Fibroblast of mammary gland (primary cell): ENCODE measurements at regions not wholly inside any gene's neighbourhood (a gene's known extent, or its start where the extent isn't known, plus 50 kb on each side); places are given as distances from the start of the nearest gene placed in this dataset.

Experiments used
- DNase-seq: peaks from one replicate; pipeline ENCODE4 v3.0.0-alpha.2; 2010; ENCODE audit warnings: low read depth
- H3K4me3 ChIP-seq: 2 replicates; pipeline ENCODE4 v1.5.1; 2011; ENCODE audit warnings: low read depth, mild to moderate bottlenecking, low read length, moderate library complexity; ENCODE audit not compliant: control insufficient read depth
- TF ChIP-seq, protein P1 (sequence below): conservative IDR thresholded peaks from 2 replicates; pipeline ENCODE4 v1.5.1; 2011; ENCODE audit warnings: low read depth, low read length, inconsistent platforms; ENCODE audit not compliant: control insufficient read depth, insufficient read depth

DNA sequence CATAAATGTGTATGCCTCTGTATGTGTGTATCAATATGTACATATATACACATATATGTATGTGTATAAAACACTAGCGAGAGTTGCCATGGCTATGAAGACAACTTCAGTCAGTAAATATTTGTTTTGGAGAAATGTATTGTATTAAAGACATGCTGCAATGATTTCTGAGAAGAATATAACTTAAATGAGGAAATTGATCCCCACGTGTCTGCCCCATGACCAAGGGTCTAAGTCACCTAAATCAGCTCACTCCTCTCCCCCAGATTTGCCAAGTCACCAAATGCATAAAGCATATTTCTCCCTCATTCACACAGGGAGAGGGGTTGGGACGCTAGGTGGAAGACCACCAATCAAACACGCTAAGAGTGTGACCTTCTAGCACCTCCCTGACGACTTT is 58.3 kb upstream of the LYST start:
- TF ChIP-seq, protein P1, sequence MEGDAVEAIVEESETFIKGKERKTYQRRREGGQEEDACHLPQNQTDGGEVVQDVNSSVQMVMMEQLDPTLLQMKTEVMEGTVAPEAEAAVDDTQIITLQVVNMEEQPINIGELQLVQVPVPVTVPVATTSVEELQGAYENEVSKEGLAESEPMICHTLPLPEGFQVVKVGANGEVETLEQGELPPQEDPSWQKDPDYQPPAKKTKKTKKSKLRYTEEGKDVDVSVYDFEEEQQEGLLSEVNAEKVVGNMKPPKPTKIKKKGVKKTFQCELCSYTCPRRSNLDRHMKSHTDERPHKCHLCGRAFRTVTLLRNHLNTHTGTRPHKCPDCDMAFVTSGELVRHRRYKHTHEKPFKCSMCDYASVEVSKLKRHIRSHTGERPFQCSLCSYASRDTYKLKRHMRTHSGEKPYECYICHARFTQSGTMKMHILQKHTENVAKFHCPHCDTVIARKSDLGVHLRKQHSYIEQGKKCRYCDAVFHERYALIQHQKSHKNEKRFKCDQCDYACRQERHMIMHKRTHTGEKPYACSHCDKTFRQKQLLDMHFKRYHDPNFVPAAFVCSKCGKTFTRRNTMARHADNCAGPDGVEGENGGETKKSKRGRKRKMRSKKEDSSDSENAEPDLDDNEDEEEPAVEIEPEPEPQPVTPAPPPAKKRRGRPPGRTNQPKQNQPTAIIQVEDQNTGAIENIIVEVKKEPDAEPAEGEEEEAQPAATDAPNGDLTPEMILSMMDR = no peak
- no peak for DNase-seq
- no peak overlapping the region for H3K4me3 ChIP-seq

DNA sequence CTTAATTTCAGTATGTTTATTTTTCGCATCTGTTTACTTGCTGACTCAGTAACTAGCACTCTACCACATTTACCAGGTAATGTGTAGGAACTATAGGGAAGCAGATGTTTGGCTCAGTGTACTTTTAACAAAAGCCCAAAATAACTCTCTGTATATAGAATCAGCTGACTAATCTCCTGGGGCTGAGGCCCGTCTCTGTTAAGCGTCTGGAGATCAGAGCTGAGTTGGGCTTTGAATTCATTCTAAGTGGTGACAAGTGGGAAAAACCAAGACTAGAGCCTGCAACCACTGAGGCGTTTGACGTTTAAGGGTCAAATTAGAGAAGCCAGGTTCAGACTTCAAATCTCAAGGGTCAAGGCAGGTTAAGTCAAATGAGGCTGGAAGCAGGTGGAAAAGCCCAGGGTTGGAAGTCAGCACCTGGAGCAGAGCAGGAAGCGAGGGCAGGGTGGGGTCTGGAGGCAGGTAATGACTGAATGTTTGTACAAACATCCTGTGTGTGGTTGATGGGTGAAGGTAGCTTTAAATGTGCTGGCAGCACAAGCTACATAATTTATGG is 56.8 kb upstream of the LYST start:
- no peak overlapping the region for H3K4me3 ChIP-seq
- TF ChIP-seq, protein P1 = no peak
- peak; percentile 66 for DNase-seq

DNA sequence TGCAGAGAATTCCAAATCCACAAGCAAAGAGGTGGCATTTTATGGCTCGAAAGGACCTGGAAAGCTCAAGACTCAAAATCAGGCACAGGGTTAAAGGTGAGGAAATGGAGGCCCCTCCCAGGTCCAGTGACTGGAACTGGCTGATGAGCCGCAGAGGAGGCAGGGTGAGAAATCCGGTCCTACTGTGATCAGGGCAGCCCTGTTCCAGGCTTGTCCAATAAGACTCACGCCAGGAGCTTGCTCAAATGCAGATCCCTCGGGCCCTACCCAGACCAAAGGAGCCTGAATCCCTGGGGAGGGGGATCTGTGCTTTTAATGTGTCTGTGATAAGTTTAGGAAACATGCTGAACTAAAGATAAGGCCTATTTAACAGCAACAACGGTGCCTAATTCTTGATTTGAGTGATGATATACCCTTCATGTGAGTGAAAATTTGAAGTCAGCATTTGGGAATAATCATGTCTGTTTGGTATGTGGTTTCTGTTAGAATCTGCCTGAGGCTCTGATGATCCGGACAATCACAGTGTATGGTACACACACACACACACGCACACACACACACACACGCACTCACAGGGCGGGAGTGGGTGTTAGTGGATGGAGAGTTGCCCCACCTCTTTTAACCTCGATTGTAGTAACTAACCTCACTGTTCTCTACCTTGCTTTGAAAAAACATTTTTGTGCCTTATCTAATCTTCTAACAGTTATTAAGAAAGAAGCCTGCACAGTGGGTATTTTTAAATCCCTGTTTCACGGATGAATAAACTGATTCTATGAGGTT is 54.1 kb upstream of the LYST start:
- DNase-seq = no peak
- TF ChIP-seq, protein P1 = no peak
- H3K4me3 ChIP-seq = no peak overlapping the region

DNA sequence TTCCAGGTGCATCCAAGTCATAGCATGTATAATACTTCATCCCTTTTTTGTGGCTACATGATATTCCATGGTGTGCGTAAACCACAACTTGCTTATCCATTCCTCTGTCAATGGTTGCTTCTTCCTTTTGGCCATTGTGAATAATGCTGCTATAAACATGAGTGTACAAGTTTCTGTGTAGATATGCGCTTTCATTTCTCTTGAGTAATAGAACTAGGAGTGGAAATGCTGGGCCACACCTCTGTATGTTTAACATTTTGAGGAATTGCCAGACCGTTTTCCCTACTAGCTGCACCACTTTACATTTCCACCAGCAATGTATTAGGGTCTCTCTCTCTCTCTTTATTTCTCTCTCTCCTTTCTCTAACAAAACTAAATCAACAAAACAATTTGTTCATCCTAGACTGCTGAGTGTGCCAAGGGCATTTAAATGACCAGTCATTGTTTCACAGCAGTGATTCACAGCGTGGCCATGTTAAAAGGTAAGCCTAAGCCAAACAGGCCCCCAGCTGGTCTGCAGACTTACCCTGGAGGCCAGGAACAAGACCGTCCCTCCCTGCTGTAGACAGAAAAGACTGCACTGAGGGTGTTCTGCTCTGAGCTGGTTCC is 53.2 kb upstream of the LYST start:
- peak; percentile 93 for DNase-seq
- H3K4me3 ChIP-seq = no peak overlapping the region

DNA sequence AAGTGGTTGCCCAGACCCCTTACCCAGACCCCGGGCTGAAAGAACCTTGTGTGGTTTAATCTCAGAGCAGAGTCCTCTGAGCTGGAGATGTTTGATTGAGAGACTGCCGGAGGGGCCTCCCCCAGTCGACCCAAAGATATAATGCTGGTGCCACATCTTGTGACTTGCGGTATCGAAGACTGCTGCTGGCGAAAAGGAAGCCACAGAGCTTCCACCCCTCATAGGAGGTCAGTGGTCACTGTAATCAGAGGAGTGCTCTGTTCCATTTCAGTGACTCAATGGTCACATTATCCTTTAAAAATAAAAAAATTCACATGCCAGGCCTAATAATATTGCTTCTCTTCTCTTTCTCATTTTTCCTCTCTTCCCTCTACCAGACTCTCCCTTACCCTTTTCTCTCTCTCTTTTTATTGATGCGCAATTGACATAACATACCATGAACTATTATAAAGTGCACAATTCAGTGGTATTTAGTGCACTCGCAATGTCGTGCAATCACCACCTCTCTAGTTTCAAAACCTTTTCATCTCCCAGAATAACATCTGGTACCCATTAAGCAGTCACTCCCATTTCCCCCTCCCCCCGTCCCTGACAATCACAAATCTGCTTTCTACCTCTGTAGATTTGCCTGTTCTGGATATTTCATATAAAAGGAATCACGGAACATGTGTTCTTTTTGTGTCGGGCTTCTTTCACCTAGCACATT is 52.6 kb upstream of the LYST start:
- peak; percentile 64 for DNase-seq

More for the DNA sequence above, 53.2 kb upstream of the LYST start:
- TF ChIP-seq, protein P1 = peak; percentile 4

DNA sequence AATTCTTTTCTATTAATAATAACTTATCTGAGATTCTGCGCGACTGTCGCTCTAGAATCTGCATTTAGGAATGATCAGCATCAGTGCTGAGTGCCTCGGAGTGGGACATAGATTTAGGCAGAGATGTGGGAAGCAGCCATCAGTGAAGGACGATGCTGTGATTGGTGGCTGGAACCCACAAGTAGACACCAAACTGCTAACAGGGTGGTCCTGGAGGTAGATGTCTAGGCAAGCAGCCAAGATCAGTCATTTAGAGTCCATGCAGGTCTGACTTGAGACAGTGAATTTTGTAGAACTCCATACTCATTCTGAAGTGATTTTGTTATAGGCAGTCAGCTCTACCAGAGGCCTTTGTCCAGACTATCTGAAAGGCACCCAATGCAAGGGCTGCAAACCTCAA is 51.8 kb upstream of the LYST start:
- no peak for DNase-seq
- H3K4me3 ChIP-seq = no peak overlapping the region
- TF ChIP-seq, protein P1 = no peak

More for the DNA sequence above, 52.6 kb upstream of the LYST start:
- TF ChIP-seq, protein P1 = no peak
- no peak overlapping the region for H3K4me3 ChIP-seq
